Neural progenitor cell (in vitro differentiated cells): ENCODE measurements at regions not wholly inside any gene's neighbourhood (a gene's known extent, or its start where the extent isn't known, plus 50 kb on each side); places are given as distances from the start of the nearest gene placed in this dataset.

Experiments used
- EZH2 ChIP-seq: fragments of 200-600 bp; sonication (generic); IDR thresholded peaks from 2 replicates; pipeline ENCODE4 v1.6.1; 2017; ENCODE audit warnings: antibody characterized with exemption, mild to moderate bottlenecking, moderate library complexity
- EZH2phosphoT487 ChIP-seq: fragments of 200-600 bp; sonication (generic); IDR thresholded peaks from 2 replicates; pipeline ENCODE4 v1.6.1; 2017; ENCODE audit warnings: antibody characterized with exemption
- TF ChIP-seq, protein P1 (sequence below): fragments of 200-600 bp; sonication (generic); IDR thresholded peaks from 2 replicates; pipeline ENCODE4 v1.5.1; 2017; ENCODE audit warnings: antibody characterized with exemption, mild to moderate bottlenecking

DNA sequence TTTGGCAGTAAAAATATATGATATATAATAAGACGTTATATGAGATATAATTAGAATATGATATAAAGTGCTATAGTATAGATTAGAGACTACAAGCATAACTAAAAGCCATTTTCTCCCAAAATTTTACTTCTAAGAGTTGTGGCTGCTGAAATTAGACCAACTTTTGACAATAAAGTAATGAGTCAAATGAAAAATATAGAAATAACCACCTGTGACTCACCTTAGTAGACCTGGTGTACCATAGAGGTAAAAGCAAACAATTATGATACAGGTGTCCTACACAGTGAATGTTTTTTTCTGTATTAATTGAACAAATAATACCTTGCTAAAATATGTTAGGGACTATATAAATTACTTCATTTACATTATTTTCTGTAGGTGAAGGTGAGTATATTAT lies 482.9 kb upstream of the MAN1A1 start:
- TF ChIP-seq, protein P1, sequence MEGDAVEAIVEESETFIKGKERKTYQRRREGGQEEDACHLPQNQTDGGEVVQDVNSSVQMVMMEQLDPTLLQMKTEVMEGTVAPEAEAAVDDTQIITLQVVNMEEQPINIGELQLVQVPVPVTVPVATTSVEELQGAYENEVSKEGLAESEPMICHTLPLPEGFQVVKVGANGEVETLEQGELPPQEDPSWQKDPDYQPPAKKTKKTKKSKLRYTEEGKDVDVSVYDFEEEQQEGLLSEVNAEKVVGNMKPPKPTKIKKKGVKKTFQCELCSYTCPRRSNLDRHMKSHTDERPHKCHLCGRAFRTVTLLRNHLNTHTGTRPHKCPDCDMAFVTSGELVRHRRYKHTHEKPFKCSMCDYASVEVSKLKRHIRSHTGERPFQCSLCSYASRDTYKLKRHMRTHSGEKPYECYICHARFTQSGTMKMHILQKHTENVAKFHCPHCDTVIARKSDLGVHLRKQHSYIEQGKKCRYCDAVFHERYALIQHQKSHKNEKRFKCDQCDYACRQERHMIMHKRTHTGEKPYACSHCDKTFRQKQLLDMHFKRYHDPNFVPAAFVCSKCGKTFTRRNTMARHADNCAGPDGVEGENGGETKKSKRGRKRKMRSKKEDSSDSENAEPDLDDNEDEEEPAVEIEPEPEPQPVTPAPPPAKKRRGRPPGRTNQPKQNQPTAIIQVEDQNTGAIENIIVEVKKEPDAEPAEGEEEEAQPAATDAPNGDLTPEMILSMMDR = no peak
- TF ChIP-seq EZH2phosphoT487 = no peak
- no peak for TF ChIP-seq EZH2
